NCI-H345 treated with DMSO at 0.1 percent for 48 hours (cell line): ENCODE measurements at regions not wholly inside any gene's neighbourhood (a gene's known extent, or its start where the extent isn't known, plus 50 kb on each side); places are given as distances from the start of the nearest gene placed in this dataset.

ENCODE experiments used
- DNase-seq: peaks from one replicate; lab custom pipeline; 2025; ENCODE audit not compliant: unreplicated experiment; lab: John Stamatoyannopoulos, UW

DNA sequence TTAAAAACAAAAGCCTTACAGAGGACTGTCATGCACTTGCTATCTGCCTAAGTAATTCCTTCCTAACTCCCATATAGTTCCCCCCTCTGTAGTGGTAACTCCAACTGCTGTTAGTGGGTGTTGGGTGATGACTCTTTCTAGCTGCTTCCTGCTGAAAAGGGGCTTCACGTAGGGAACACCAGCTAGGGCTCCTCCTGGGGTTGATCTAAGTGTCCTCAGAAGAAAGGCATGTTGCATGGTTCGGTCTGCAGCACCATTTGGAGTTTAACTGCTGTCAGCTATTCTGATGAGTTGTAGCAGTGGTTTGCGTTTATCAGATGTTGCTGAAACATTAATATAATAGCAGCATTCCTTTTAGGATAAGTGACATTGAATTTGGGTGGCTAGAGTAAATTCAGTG lies 281.9 kb upstream of the TUSC1 start:
- DNase-seq: no peak

DNA sequence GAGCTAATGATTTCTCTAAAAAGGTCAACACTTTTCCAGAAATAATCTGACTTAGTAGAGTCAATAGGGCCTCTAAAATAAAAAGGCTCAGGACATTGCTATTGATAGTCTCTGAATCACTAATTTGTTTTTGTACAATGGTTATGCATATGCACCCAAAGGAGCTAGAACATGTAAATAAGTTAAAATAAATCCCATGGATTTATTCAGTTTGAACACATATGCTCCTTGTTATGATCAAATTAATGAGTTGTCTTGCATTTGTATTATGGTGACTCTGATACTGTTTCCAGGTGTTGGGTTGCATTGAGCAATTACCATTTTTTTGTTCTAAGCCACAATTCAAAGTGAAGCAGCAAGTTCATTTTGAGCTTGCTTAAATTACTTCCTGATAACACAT lies 276.0 kb upstream of the TUSC1 start:
- no peak for DNase-seq

DNA sequence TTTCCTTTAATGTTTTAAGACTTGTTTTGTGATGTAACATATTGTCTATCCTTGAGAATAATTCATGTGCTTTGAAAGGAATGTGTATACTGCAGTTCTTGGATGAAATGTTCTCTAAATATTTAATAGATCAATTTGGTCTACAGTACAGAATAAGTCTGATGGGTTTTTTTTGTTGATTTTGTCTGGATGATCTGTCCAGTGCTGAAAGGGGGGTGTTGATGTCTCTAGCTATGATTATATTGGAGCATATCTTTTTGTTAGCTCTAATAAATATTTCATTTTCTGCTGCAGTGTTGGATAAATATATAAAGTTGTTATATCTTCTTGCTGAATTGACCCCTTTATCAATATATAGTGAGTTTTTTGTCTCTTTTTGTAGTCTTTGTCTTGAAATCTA lies 269.9 kb upstream of the TUSC1 start:
- no peak for DNase-seq

- no peak for DNase-seq
These were observed 260.9 kb upstream of the TUSC1 start for GRCh38 chr9:25939126-25939525.

GRCh38 chr9:25936031-25936430 lies 257.8 kb upstream of the TUSC1 start:
- no peak for DNase-seq

- no peak for DNase-seq
These were observed 256.9 kb upstream of the TUSC1 start for GRCh38 chr9:25935188-25935587.

- DNase-seq: no peak
These were observed 240.5 kb upstream of the TUSC1 start for GRCh38 chr9:25918761-25919160.

- no peak for DNase-seq
These were observed 239.6 kb upstream of the TUSC1 start for GRCh38 chr9:25917731-25918362.

DNA sequence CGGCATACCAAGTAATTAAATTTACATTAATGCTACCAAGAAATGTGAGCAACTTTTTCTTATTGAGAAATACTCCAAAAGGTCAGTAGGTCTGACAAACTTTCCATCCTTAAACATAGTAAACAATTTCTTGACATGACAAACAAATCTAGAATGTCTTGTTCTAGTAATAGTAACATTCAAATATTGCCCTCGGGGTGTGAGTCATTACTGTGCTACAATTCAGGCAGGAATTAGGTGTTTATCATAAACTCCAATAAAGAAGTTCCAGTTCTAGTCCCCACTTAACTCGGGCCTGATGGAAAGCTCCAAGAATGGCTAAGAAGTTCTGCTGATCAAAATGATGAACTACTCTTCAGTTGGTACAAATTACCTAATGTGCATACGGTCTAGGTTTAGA lies 235.6 kb upstream of the TUSC1 start:
- no peak for DNase-seq

- no peak for DNase-seq
These were observed 226.5 kb upstream of the TUSC1 start for GRCh38 chr9:25904701-25905100.

DNA sequence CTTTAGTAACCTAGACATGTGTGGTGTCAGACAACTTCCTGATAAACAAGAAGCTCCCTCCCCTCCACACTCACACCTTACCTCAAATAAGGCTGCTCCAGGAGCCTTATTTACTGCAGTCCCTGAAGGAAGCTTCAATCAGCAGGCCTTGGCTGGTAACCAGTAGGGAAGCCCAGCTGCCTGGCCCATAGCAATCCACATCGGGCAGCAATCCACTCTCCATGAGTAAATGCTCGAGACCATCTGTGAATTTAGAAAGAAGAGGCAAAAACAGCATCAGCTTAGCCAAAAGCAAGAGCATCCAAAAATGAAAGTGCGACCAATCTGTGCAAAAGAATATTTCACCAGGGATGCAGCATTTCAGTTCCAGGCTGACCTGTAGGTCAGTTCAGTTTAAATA lies 213.3 kb upstream of the TUSC1 start:
- no peak for DNase-seq

GRCh38 chr9:25889661-25890060 lies 211.4 kb upstream of the TUSC1 start:
- DNase-seq: no peak

DNA sequence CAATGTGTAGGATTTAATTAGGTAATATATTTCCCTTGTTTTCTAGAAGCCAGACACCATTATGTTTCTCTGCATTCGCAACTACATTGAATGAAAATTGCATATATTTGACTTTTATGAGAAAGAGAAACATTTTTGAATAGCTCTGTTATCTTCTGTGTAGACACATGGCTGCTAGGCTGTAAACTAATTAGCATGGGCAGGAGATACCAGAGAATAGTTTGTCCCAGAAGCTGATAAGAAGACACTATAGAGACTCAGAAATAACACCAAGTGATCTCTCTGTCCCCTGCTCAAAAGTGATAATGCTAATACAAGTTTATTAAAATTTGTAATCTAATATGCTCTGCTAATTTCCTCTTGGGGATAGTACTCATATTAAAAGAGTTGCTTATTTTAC lies 198.0 kb upstream of the TUSC1 start:
- DNase-seq: no peak

DNA sequence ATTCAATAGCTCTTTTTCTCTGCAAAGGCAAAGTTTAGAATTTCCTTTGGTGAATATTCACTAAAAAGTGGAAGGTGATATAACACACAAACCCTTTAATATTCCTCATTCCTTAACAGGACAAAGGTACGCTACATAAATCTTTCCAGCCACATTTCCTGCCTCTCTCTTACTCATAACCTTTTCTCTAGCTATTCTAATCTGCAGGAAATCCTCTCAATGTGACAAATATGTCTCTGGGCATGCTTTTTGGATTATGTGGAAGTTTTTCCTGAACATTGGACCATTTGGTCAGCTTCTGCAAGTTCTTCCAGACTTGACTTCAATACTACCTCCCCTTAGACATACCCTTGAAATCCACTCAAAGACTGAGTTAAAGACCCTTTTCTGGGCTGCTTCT lies 186.3 kb upstream of the TUSC1 start:
- DNase-seq: no peak

DNA sequence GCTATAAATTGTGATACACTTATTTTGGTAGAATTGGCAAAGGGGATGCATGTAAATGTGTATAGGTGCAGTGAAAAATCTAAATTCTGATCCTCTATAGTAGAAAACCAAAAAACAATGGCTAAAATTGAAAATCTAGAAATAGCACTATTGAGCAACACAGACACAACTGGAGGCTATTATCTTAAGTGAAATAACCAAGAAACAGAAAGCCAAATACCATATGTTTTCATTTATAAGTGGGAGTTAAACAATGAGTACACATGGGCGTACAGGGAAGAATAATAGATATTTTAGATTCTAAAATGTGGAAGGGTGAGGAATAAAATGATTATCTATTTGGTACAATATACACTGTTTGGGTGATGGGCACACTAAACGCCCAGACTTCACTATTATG lies 183.2 kb upstream of the TUSC1 start:
- DNase-seq: no peak

DNA sequence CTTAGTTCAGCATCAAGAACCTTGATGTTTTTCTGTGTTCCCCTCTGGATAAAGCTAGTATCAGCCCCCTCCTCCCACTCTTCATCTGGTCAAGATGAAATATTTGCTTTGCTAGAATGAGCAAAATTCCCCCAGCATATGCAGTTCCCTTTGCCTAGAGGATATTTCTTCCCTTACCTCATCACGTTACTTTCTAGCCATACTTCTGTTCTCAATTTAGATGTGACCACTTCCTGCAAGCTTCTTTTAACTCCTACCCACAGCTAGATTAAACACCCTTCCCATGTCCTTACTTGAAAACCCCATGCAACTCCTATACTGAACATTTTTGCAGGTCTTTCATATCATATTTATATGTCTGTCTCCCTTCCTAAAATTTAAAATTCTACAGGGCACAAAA lies 178.9 kb upstream of the TUSC1 start:
- DNase-seq: no peak

DNA sequence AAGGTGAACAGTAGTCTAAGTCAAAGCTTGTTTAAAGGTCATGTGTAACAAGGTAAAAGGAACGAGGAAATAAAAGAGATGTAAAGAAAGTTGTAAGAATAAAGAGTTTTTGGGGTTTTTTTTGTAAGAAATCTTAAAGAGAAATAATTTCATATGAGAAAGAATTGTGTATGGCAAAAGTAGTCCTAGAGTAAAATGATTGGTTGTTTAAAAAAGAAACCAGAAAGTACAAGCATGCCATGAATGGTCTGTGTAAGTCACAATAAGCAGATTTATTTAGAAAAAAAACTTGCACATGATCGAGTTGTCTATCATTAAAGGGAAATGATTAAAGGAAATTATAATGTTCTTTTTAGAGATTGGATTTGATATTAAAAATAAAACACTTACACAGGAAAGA lies 172.6 kb upstream of the TUSC1 start:
- no peak for DNase-seq

- no peak for DNase-seq
These were observed 167.6 kb upstream of the TUSC1 start for GRCh38 chr9:25845867-25846266.

DNA sequence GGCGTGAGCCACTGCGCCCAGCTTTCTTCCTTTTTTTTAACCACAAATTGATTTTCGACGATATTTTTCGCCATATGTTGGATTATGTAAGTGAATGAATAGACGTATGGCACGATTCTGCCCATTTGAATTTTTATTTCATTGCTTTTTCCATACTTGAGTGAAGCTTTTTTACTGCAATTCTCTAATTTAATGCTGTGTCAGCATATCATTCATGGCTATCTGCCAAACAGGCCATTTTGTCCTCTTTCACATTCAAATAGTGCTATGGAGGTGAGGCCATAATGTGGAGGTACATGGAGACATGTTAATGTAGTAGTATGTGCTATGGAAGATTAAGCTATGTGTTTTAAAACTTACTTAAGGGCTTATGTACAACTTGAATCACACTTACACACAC lies 152.1 kb upstream of the TUSC1 start:
- no peak for DNase-seq

- no peak for DNase-seq
These were observed 149.4 kb upstream of the TUSC1 start for GRCh38 chr9:25827626-25828025.

DNA sequence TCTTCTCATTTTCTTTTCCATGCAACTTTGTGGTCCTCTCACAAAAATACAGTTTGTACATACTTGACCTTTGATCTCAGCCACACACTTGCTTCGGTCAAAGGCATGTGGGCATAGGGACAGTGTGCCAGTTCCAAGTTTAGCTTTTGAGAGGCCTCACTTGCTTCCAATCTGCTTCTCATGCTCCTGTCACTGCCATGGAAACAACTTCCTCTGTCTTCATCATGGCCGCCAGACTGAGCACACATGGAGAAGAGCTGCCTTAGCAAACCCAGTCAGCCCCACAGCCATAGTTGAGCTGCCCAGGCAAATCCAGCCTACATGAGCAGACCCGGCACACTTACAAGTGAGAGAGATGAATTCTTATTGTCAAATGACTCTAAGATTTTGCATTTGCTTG lies 138.2 kb upstream of the TUSC1 start:
- DNase-seq: no peak

GRCh38 chr9:25814023-25814422 lies 135.8 kb upstream of the TUSC1 start:
- DNase-seq: no peak

DNA sequence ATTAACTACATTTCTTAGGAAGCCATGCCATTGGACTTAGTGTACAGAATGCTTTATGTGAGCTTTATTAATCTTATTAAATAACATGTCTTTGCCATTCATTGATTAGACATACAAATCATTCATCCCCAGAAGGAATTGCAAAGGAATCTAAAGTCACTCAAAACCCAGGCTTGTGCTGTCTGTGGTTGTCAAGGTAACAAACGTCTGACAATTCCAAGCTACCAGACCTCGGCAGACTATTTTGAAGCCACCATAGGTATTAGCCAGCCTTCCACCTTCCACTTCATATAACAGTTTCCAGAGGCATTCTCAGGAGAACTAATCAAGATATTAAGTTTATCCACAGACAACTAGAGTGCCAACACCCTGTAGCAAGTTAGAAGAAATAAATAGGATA lies 135.2 kb upstream of the TUSC1 start:
- DNase-seq: no peak

- no peak for DNase-seq
These were observed 130.3 kb upstream of the TUSC1 start for GRCh38 chr9:25808554-25808953.
